HEK293 (cell line): ENCODE measurements at regions not wholly inside any gene's neighbourhood (a gene's known extent, or its start where the extent isn't known, plus 50 kb on each side); places are given as distances from the start of the nearest gene placed in this dataset.

Experiments
- CTCF ChIA-PET: fragments of 350-600 bp; formaldehyde crosslinking; extraction: SDS; loops from one replicate; lab custom pipeline; 2021; ENCODE audit warnings: antibody characterized with exemption; lab: Yijun Ruan, JAX
- POLR2A ChIA-PET: fragments of 300-600 bp; formaldehyde crosslinking; extraction: SDS; loops from one replicate; lab custom pipeline; 2020; ENCODE audit warnings: antibody characterized with exemption, inconsistent platforms; lab: Yijun Ruan, JAX
- H3K27ac ChIP-seq: fragments of 200-500 bp; sonication (Bioruptor generic); 2 replicates; pipeline ENCODE4 v1.5.1; 2014; ENCODE audit warnings: low read depth, low read length, control low read depth, inconsistent platforms; ENCODE audit errors: extremely low read depth
- H3K36me3 ChIP-seq, 2 experiments: fragments of 200-500 bp in 1 of 2; sonication (Bioruptor generic) in 1 of 2; 1 replicate in 1 of 2; 2 replicates in 1 of 2; pipeline ENCODE4 v1.5.1; 2014 to 2017; ENCODE audit warnings: inconsistent platforms in 2 of 2, low read length in 2 of 2; ENCODE audit not compliant: control insufficient read depth in 2 of 2, insufficient read depth in 1 of 2
- H3K4me1 ChIP-seq: fragments of 200-500 bp; sonication (Bioruptor generic); 2 replicates; pipeline ENCODE4 v1.5.1; 2014; ENCODE audit warnings: mild to moderate bottlenecking, low read length, inconsistent platforms; ENCODE audit not compliant: control insufficient read depth, insufficient read depth
- H3K4me3 ChIP-seq: 2 replicates; pipeline ENCODE4 v1.5.1; 2011; ENCODE audit warnings: low read depth, mild to moderate bottlenecking, control low read depth, low read length, moderate library complexity
- H3K9me3 ChIP-seq: fragments of 200-500 bp; sonication (Bioruptor generic); 2 replicates; pipeline ENCODE4 v1.5.1; 2014; ENCODE audit warnings: low read depth, low read length, inconsistent platforms; ENCODE audit not compliant: control insufficient read depth, insufficient read depth
- AEBP2 ChIP-seq: fragments of 450-650 bp; formaldehyde crosslinking; IDR thresholded peaks from 2 replicates; pipeline ENCODE4 v1.5.1; 2016; ENCODE audit warnings: missing biosample characterization, missing genetic modification characterization, borderline replicate concordance
- BCL6B ChIP-seq: fragments of 450-650 bp; formaldehyde crosslinking; IDR thresholded peaks from 2 replicates; pipeline ENCODE4 v1.5.1; 2017; ENCODE audit warnings: missing biosample characterization, missing genetic modification characterization
- CTCF ChIP-seq: fragments of 450-650 bp; formaldehyde crosslinking; IDR thresholded peaks from 2 replicates; pipeline ENCODE4 v1.5.1; 2016; ENCODE audit warnings: missing biosample characterization, missing genetic modification characterization
- GFI1B ChIP-seq: fragments of 450-650 bp; formaldehyde crosslinking; IDR thresholded peaks from 2 replicates; pipeline ENCODE4 v1.5.1; 2016; ENCODE audit warnings: missing biosample characterization, missing genetic modification characterization
- IKZF3 ChIP-seq: fragments of 450-650 bp; IDR thresholded peaks from 2 replicates; pipeline ENCODE4 v1.5.0; 2018; ENCODE audit warnings: missing biosample characterization, mild to moderate bottlenecking, missing genetic modification characterization, moderate library complexity
- MEIS1 ChIP-seq: sonication (generic); formaldehyde crosslinking; IDR thresholded peaks from 2 replicates; pipeline ENCODE4 v1.8.1; 2022; ENCODE audit warnings: missing genetic modification reagents, mild to moderate bottlenecking, borderline replicate concordance
- PBX3 ChIP-seq: sonication (generic); formaldehyde crosslinking; IDR thresholded peaks from 2 replicates; pipeline ENCODE4 v1.8.1; 2022; ENCODE audit warnings: mild to moderate bottlenecking, moderate library complexity, missing genetic modification reagents
- RBAK ChIP-seq: fragments of 450-650 bp; formaldehyde crosslinking; IDR thresholded peaks from 2 replicates; pipeline ENCODE4 v1.5.1; 2016; ENCODE audit warnings: missing biosample characterization, missing genetic modification characterization
- ZBTB1 ChIP-seq: fragments of 450-650 bp; formaldehyde crosslinking; IDR thresholded peaks from 2 replicates; pipeline ENCODE4 v1.5.1; 2016; ENCODE audit warnings: missing biosample characterization, missing genetic modification characterization
- ZBTB44 ChIP-seq: fragments of 450-650 bp; IDR thresholded peaks from 2 replicates; pipeline ENCODE4 v1.5.1; 2018; ENCODE audit warnings: missing biosample characterization, mild to moderate bottlenecking, missing genetic modification characterization
- ZEB2 ChIP-seq: fragments of 450-650 bp; formaldehyde crosslinking; IDR thresholded peaks from 2 replicates; pipeline ENCODE4 v1.5.1; 2016; ENCODE audit warnings: missing biosample characterization, missing genetic modification characterization
- ZFP3 ChIP-seq: fragments of 450-650 bp; formaldehyde crosslinking; IDR thresholded peaks from 2 replicates; pipeline ENCODE4 v1.5.1; 2016; ENCODE audit warnings: low read depth, missing biosample characterization, missing genetic modification characterization
- ZFP41 ChIP-seq: fragments of 450-650 bp; formaldehyde crosslinking; IDR thresholded peaks from 2 replicates; pipeline ENCODE4 v1.5.1; 2016; ENCODE audit warnings: missing biosample characterization, missing genetic modification characterization, borderline replicate concordance
- ZNF121 ChIP-seq: fragments of 450-650 bp; formaldehyde crosslinking; IDR thresholded peaks from 2 replicates; pipeline ENCODE4 v1.5.1; 2016; ENCODE audit warnings: missing biosample characterization, missing genetic modification characterization
- ZNF132 ChIP-seq: fragments of 450-650 bp; formaldehyde crosslinking; IDR thresholded peaks from 2 replicates; pipeline ENCODE4 v1.5.1; 2017; ENCODE audit warnings: missing biosample characterization, missing genetic modification characterization, borderline replicate concordance
- ZNF16 ChIP-seq: fragments of 450-650 bp; formaldehyde crosslinking; IDR thresholded peaks from 2 replicates; pipeline ENCODE4 v1.5.1; 2016; ENCODE audit warnings: low read depth, missing biosample characterization, missing genetic modification characterization
- ZNF214 ChIP-seq: fragments of 450-650 bp; formaldehyde crosslinking; IDR thresholded peaks from 2 replicates; pipeline ENCODE4 v1.5.1; 2017; ENCODE audit warnings: missing biosample characterization, mild to moderate bottlenecking, missing genetic modification characterization, borderline replicate concordance
- ZNF266 ChIP-seq: fragments of 450-650 bp; formaldehyde crosslinking; IDR thresholded peaks from 2 replicates; pipeline ENCODE4 v1.5.1; 2016; ENCODE audit warnings: missing biosample characterization, missing genetic modification characterization, low read depth
- ZNF280D ChIP-seq: fragments of 450-650 bp; formaldehyde crosslinking; IDR thresholded peaks from 2 replicates; pipeline ENCODE4 v1.5.1; 2016; ENCODE audit warnings: missing biosample characterization, missing genetic modification characterization
- ZNF549 ChIP-seq: fragments of 450-650 bp; IDR thresholded peaks from 2 replicates; pipeline ENCODE4 v1.5.1; 2018; ENCODE audit warnings: missing biosample characterization, missing genetic modification characterization, mild to moderate bottlenecking, inconsistent platforms, moderate library complexity
- ZNF561 ChIP-seq: fragments of 450-650 bp; IDR thresholded peaks from 2 replicates; pipeline ENCODE4 v1.5.1; 2018; ENCODE audit warnings: missing biosample characterization, missing genetic modification characterization, borderline replicate concordance
- ZSCAN16 ChIP-seq: fragments of 450-650 bp; formaldehyde crosslinking; IDR thresholded peaks from 2 replicates; pipeline ENCODE4 v1.5.1; 2016; ENCODE audit warnings: missing biosample characterization, missing genetic modification characterization
- ZSCAN23 ChIP-seq: fragments of 450-650 bp; formaldehyde crosslinking; IDR thresholded peaks from 2 replicates; pipeline ENCODE4 v1.5.1; 2016; ENCODE audit warnings: missing biosample characterization, missing genetic modification characterization
- ZSCAN30 ChIP-seq: fragments of 450-650 bp; IDR thresholded peaks from 2 replicates; pipeline ENCODE4 v1.5.1; 2018; ENCODE audit warnings: missing biosample characterization, mild to moderate bottlenecking, missing genetic modification characterization, moderate library complexity

GRCh38 chr5:30880514-30880913 lies 313.0 kb upstream of the CDH6 start (continued):
- no peak for TF ChIP-seq AEBP2 (tag by site-specific recombination)
- TF ChIP-seq ZSCAN30 = no peak
- TF ChIP-seq ZNF561 = no peak
- TF ChIP-seq ZFP41 (tag by site-specific recombination) = no peak
- TF ChIP-seq ZNF16 = no peak

- ChIA-PET CTCF (no interaction called here), POLR2A (no interaction called here)
- no peaks in the 10 kb centered on the region for H3K4me1 ChIP-seq
Measured at GRCh38 chr5:30879887-30880286, 313.6 kb upstream of the CDH6 start.

GRCh38 chr5:30878746-30879145 lies 314.7 kb upstream of the CDH6 start:
- Histone ChIP-seq H3K36me3 (no peaks in the 10 kb centered on the region), H3K4me1 (no peaks in the 10 kb centered on the region), H3K27ac (no peak overlapping the region), H3K4me3 (no peak overlapping the region), H3K9me3 (no peaks in the 10 kb centered on the region)
- ChIA-PET CTCF (interaction anchor here (0.5 kb wide), 1 partner anchor 23 kb away, joined by 4 read pairs; no protein-coding TSS in a partner anchor), POLR2A (no interaction called here)
- TF ChIP-seq ZBTB44 (tag by site-specific recombination) (no peak), ZNF132 (tag by site-specific recombination) (no peak), ZNF214 (tag by site-specific recombination) (no peak), ZSCAN16 (tag by site-specific recombination) (no peak), ZSCAN23 (tag by site-specific recombination) (no peak), PBX3 (CRISPR knock-in tag) (no peak), CTCF (no peak), ZEB2 (tag by site-specific recombination) (no peak), ZNF280D (tag by site-specific recombination) (no peak), RBAK (tag by site-specific recombination) (no peak), MEIS1 (CRISPR knock-in tag) (no peak), GFI1B (tag by site-specific recombination) (no peak), ZFP3 (no peak), BCL6B (no peak), ZNF266 (tag by site-specific recombination) (no peak), AEBP2 (tag by site-specific recombination) (no peak)

More at GRCh38 chr5:30879887-30880286, 313.6 kb upstream of the CDH6 start:
- Histone ChIP-seq H3K27ac (no peak overlapping the region), H3K4me3 (no peak overlapping the region), H3K9me3 (no peaks in the 10 kb centered on the region), H3K36me3 (no peaks in the 10 kb centered on the region)
- TF ChIP-seq IKZF3 (no peak), ZBTB1 (tag by site-specific recombination) (no peak), ZNF121 (tag by site-specific recombination) (no peak), MEIS1 (CRISPR knock-in tag) (no peak), ZNF549 (tag by site-specific recombination) (no peak)
